Uterus (tissue), 2 donors: ENCODE measurements at regions not wholly inside any gene's neighbourhood (a gene's known extent, or its start where the extent isn't known, plus 50 kb on each side); places are given as distances from the start of the nearest gene placed in this dataset.

Source experiments
- CTCF ChIP-seq, 4 experiments: fragments of 200-600 bp in 2 of 4; fragments of 450-650 bp in 2 of 4; sonication (generic) in 2 of 4; IDR thresholded peaks; one replicate each; pipeline ENCODE4 v1.5.1; 2016 to 2019; ENCODE audit warnings: antibody characterized with exemption in 4 of 4, mild to moderate bottlenecking in 2 of 4, moderate library complexity in 1 of 4
- POLR2A ChIP-seq, 2 donors: fragments of 450-650 bp; IDR thresholded peaks; one replicate each; pipeline ENCODE4 v1.6.1; 2016; ENCODE audit warnings: antibody characterized with exemption in 2 of 2, mild to moderate bottlenecking in 1 of 2, moderate library complexity in 1 of 2

GRCh38 chr20:57009775-57010174 is 256.7 kb downstream of the BMP7 start:
- TF ChIP-seq CTCF (IDR thresholded peaks at IDR 0.05) (no peak), POLR2A (IDR thresholded peaks at IDR 0.05) (no peak)
